Peyer's patch (tissue), 4 donors: ENCODE measurements at regions not wholly inside any gene's neighbourhood (a gene's known extent, or its start where the extent isn't known, plus 50 kb on each side); places are given as distances from the start of the nearest gene placed in this dataset.

Experiments
- DNase-seq, 3 donors: peaks; one replicate each; pipeline ENCODE4 v3.0.0-alpha.2; 2017 to 2019
- H3K27ac ChIP-seq, 4 donors: fragments of 200-600 bp; sonication (generic); one replicate each; pipeline ENCODE4 v1.5.1; 2016 to 2019
- H3K27me3 ChIP-seq, 2 donors: fragments of 200-600 bp; sonication (generic); one replicate each; pipeline ENCODE4 v1.5.1; 2019
- H3K36me3 ChIP-seq, 3 donors: fragments of 200-600 bp; sonication (generic); one replicate each; pipeline ENCODE4 v1.5.1; 2016 to 2019
- H3K4me1 ChIP-seq, 4 donors: fragments of 200-600 bp; sonication (generic); one replicate each; pipeline ENCODE4 v1.5.1; 2016 to 2019
- H3K4me3 ChIP-seq, 4 donors: fragments of 200-600 bp; sonication (generic); 1 replicate in 3 of 4; 2 replicates in 1 of 4; pipeline ENCODE4 v1.5.1; 2016 to 2019; ENCODE audit warnings: mild to moderate bottlenecking in 1 of 4
- H3K9me3 ChIP-seq, 4 donors: fragments of 200-600 bp; sonication (generic); one replicate each; pipeline ENCODE4 v1.5.1; 2016 to 2019; ENCODE audit warnings: mild to moderate bottlenecking in 1 of 4
- POLR2A ChIP-seq, 2 donors: fragments of 450-650 bp; IDR thresholded peaks; one replicate each; pipeline ENCODE4 v1.5.1; 2017; ENCODE audit warnings: antibody characterized with exemption in 2 of 2, mild to moderate bottlenecking in 2 of 2, moderate library complexity in 2 of 2
- TF ChIP-seq, protein P1 (sequence below), 6 experiments: fragments of 450-650 bp in 4 of 6; fragments of 200-600 bp in 2 of 6; sonication (generic) in 1 of 6; IDR thresholded peaks; one replicate each; pipeline ENCODE4 v1.5.1; 2017 to 2019; ENCODE audit warnings: antibody characterized with exemption in 6 of 6, mild to moderate bottlenecking in 3 of 6, moderate library complexity in 1 of 6

- Histone ChIP-seq H3K9me3 (no peaks in the 10 kb centered on the region), H3K27ac (peak overlapping the region; percentile 9 to 57 (median 35)), H3K4me1 (no peaks in the 10 kb centered on the region), H3K36me3 (no peaks in the 10 kb centered on the region), H3K27me3 (no peaks in the 10 kb centered on the region), H3K4me3 (no peak overlapping the region)
- TF ChIP-seq, protein P1, sequence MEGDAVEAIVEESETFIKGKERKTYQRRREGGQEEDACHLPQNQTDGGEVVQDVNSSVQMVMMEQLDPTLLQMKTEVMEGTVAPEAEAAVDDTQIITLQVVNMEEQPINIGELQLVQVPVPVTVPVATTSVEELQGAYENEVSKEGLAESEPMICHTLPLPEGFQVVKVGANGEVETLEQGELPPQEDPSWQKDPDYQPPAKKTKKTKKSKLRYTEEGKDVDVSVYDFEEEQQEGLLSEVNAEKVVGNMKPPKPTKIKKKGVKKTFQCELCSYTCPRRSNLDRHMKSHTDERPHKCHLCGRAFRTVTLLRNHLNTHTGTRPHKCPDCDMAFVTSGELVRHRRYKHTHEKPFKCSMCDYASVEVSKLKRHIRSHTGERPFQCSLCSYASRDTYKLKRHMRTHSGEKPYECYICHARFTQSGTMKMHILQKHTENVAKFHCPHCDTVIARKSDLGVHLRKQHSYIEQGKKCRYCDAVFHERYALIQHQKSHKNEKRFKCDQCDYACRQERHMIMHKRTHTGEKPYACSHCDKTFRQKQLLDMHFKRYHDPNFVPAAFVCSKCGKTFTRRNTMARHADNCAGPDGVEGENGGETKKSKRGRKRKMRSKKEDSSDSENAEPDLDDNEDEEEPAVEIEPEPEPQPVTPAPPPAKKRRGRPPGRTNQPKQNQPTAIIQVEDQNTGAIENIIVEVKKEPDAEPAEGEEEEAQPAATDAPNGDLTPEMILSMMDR (IDR thresholded peaks at IDR 0.05): no peak
- TF ChIP-seq POLR2A (IDR thresholded peaks at IDR 0.05): no peak
- no peak for DNase-seq
Observed at GRCh38 chr2:46239175-46239846, 57.9 kb upstream of the EPAS1 start.

- Histone ChIP-seq H3K9me3 (no peaks in the 10 kb centered on the region), H3K36me3 (no peaks in the 10 kb centered on the region), H3K27ac (peak overlapping the region in 3 of 4 donors; percentile 31 to 57 (median 39)), H3K4me3 (no peak overlapping the region), H3K27me3 (no peaks in the 10 kb centered on the region), H3K4me1 (no peaks in the 10 kb centered on the region)
- TF ChIP-seq, protein P1 (IDR thresholded peaks at IDR 0.05): no peak
- no peak for TF ChIP-seq POLR2A (IDR thresholded peaks at IDR 0.05)
- DNase-seq: peak in 2 of 3 donors; percentile 47 to 72
Observed at GRCh38 chr2:46239847-46240181, 57.4 kb upstream of the EPAS1 start.

DNA sequence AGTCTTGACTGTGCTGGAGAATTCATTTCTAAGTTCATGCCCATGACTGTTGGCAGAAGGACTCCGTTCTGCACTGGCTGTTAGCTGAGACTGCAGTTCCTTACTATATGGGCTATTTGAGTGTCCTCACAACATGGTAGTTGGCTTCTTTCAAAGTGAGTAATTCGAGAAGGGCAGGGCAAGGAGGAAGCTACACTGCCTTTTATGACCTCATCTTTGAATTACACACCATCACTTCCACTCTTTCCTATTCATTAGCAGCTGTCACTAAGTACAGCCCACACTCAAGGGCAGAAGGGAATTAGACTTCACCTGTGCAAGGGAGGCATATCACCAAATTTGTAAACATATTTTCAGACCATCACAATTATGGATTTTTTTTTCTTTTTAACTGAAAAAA is 55.9 kb upstream of the EPAS1 start:
- DNase-seq: no peak
- no peaks in the 10 kb centered on the region for H3K9me3 ChIP-seq
- H3K27ac ChIP-seq: no peak overlapping the region
- H3K4me3 ChIP-seq: no peak overlapping the region
- no peaks in the 10 kb centered on the region for H3K4me1 ChIP-seq
- TF ChIP-seq, protein P1 (IDR thresholded peaks at IDR 0.05): no peak
- no peak for TF ChIP-seq POLR2A (IDR thresholded peaks at IDR 0.05)
- H3K27me3 ChIP-seq: no peaks in the 10 kb centered on the region
- no peaks in the 10 kb centered on the region for H3K36me3 ChIP-seq

GRCh38 chr2:46245869-46246268 is 51.3 kb upstream of the EPAS1 start:
- Histone ChIP-seq H3K27ac (no peak overlapping the region), H3K36me3 (no peaks in the 10 kb centered on the region), H3K4me1 (no peaks in the 10 kb centered on the region), H3K9me3 (no peaks in the 10 kb centered on the region), H3K4me3 (no peak overlapping the region), H3K27me3 (no peaks in the 10 kb centered on the region)
- DNase-seq: no peak
- TF ChIP-seq, protein P1 (IDR thresholded peaks at IDR 0.05): no peak
- TF ChIP-seq POLR2A (IDR thresholded peaks at IDR 0.05): no peak

DNA sequence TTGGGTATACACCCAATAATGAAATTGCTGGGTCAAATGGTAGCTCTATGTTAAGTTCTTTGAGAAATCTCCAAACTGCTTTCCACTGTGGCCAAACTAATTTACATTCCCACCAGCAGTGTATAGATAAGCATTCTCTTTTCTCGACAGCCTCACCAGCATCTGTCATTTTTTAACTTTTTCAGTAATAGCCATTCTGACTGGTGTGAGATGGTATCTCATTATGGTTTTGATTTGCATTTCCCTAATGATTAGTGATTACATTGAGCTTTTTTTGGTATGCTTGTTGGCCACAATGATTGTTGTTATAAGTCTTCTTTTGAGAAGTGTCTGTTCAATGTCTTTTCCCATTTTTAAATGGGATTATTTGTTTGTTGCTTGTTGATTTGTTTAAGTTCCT is 50.4 kb upstream of the EPAS1 start:
- H3K9me3 ChIP-seq: no peaks in the 10 kb centered on the region
- H3K27me3 ChIP-seq: no peaks in the 10 kb centered on the region
- no peak for DNase-seq
- H3K27ac ChIP-seq: no peak overlapping the region
- no peaks in the 10 kb centered on the region for H3K4me1 ChIP-seq
- no peak overlapping the region for H3K4me3 ChIP-seq
- TF ChIP-seq POLR2A (IDR thresholded peaks at IDR 0.05): no peak
- TF ChIP-seq, protein P1 (IDR thresholded peaks at IDR 0.05): no peak
- no peaks in the 10 kb centered on the region for H3K36me3 ChIP-seq
